ENCODE measurements at regions not wholly inside any gene's neighbourhood (a gene's known extent, or its start where the extent isn't known, plus 50 kb on each side); places are given as distances from the start of the nearest gene placed in this dataset.

DNA sequence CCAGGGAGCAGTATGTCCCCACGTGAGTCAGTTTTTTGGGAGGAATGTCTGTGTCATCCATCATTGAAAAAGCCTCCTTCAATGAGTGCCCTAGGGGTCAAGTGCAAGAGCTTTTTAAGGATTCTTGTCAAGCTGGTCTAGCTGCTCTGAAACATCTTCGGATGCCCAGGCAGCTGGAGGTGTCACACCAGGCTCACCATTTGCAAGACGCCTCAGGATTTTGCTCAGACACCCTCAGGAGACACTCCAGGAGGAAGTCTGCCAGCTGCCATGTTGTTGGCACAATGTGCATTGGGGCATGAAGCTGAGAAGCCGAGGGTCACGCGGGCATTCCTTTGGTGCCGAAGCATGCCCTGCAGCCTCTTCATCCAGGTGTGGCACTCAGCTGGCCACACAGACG lies 111.1 kb upstream of the S1PR3 start:
- TF ChIP-seq, protein P1, sequence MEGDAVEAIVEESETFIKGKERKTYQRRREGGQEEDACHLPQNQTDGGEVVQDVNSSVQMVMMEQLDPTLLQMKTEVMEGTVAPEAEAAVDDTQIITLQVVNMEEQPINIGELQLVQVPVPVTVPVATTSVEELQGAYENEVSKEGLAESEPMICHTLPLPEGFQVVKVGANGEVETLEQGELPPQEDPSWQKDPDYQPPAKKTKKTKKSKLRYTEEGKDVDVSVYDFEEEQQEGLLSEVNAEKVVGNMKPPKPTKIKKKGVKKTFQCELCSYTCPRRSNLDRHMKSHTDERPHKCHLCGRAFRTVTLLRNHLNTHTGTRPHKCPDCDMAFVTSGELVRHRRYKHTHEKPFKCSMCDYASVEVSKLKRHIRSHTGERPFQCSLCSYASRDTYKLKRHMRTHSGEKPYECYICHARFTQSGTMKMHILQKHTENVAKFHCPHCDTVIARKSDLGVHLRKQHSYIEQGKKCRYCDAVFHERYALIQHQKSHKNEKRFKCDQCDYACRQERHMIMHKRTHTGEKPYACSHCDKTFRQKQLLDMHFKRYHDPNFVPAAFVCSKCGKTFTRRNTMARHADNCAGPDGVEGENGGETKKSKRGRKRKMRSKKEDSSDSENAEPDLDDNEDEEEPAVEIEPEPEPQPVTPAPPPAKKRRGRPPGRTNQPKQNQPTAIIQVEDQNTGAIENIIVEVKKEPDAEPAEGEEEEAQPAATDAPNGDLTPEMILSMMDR (IDR thresholded peaks at IDR 0.05), result no peak
- no peak for TF ChIP-seq POLR2A (IDR thresholded peaks at IDR 0.05)

Data from ovary (tissue), 3 donors.